NCI-H82 treated with DMSO at 0.1 percent for 48 hours (cell line): ENCODE measurements at regions not wholly inside any gene's neighbourhood (a gene's known extent, or its start where the extent isn't known, plus 50 kb on each side); places are given as distances from the start of the nearest gene placed in this dataset.
"Not testable (repeated sequence)": the region's sequence is repeated elsewhere in the genome, so short reads cannot be mapped to it uniquely, and the experiment has no call there.

Source experiments
- DNase-seq: peaks from one replicate; lab custom pipeline; 2025; ENCODE audit not compliant: unreplicated experiment; lab: John Stamatoyannopoulos, UW

DNA sequence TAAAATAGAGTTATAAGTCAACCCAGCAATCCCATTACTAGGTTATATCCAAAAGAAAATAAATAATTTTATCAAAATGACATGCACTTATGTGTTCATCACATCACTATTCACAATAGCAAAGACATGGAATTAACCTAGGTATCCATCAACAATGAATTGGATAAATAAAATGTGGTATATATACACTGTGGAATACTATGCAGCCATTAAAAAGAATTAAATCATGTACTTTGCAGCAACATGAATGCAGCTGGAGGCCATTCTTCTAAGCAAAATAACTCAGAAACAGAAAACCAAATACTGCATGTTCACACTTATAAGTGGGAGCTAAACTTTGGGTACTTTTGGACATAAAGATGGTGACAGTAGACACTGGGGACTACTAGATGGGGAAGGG is 626.0 kb downstream of the ADCYAP1 start:
- no peak for DNase-seq

DNA sequence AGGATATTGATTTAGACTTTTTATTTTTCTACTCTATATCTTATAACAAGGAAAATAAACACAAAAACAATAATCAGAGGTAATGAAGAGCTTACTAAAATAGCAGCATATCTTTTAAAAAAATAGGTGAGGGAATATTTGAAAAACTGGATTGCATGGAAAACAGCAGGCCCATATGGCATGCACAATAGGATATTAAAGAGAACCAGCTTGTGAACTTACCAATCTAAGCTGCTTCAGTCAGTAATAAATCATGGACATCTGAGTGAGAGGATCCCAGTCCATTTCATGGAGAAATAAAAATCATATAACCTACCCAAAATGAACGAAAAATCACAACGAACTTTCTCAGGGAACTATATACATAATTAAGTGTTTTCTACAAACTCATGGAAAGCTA is 634.6 kb downstream of the ADCYAP1 start:
- DNase-seq = no peak

DNA sequence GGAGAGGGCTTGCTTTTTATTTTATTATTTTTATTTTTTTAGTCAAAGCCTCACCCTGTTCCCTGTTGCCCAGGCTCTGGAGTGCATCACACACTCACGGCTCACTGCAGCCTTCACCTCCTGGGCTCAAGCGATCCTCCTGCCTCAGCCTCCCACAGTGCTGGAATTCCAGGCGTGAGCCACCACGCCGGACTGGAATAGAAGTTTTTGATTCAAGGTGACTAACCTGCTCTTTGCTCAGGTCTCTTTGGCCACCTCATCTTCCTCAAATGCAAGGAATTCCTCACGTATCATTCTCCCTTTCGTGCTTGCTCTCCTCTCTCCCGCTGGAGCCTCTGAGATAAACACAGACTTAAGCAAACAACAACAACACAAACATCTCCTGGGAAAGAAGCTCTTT is 636.8 kb downstream of the ADCYAP1 start:
- DNase-seq = no peak

DNA sequence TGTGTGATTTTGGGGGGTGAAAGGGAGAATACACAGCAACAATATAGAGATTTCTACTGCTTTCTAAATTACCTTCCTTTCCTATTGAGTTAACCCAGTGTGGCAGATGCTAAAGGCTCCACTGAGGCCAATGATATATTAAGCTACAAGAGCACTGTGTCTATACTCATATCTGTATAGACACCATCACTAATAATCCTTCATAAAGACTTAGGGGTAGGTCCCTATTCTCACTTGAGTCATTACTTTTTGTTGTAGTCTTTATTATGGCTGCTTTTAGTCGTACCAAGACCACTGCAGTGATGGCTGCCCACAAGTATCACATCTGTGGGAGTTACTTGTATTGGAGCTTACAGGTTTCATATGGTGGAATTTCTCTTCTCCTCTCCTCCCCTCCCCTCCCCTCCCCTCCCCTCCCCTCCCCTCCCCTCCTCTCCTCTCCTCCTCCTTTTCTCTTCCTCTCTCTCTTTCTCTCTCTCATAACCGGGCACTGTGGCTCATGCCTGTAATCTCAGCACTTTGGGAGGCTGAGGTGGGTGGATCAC is 637.6 kb downstream of the ADCYAP1 start:
- DNase-seq = no peak

DNA sequence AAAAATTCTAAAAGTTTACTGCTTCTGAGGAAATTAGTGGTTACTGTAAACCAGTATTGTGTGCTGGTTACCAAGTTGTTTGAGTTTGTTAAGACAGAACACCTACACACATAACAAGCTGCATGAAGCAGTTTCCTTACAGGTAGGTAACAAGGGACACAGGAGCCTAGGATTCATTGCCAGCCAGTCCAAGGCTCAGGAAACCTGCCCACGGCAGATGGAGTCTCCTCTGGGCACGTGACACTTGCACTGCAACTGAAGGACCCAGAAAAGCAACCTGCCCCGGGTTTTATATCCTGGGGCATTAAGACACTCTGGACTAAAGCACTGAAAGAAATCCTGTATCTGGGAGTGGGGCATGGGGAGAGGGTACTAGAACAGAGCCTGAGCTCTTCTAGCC is 639.3 kb downstream of the ADCYAP1 start:
- DNase-seq = no peak

DNA sequence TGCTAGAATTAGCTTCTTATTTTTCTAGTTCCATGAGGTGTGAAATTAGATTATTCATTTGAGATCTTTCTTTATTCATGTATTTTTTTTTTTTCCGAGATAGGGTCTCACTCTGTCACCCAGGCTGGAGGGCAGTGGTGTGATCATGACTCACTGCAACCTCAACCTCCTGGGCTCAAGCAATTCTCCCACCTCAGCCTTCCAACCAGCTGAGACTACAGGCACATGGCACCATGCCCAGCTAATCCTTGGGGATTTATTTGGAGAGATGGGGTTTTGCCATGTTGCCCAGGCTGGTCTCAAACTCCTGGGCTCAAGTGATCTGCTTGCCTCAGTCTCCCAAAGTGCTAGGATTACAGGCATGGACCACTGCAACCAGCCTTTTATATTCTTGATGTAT is 653.0 kb downstream of the ADCYAP1 start:
- DNase-seq = not testable (repeated sequence)

DNA sequence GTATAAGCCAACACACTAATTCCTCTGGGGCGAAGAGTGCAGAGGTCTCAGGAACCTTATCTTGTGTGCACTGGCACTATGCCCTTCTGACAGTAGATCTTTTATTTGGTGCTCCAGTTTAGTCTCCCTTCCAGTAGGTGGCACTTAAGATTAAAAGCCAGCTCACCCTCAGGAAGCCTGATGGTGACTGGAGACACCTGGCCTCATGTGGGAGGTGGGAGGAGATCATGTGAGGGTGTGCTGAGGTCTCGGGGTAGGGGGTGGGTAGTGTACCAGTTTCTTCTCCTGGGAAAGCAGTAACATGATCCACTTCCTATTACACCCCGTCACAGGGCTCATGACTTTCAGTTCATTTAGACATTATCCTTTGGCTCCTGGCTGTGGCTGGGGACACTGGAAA is 654.9 kb downstream of the ADCYAP1 start:
- no peak for DNase-seq

DNA sequence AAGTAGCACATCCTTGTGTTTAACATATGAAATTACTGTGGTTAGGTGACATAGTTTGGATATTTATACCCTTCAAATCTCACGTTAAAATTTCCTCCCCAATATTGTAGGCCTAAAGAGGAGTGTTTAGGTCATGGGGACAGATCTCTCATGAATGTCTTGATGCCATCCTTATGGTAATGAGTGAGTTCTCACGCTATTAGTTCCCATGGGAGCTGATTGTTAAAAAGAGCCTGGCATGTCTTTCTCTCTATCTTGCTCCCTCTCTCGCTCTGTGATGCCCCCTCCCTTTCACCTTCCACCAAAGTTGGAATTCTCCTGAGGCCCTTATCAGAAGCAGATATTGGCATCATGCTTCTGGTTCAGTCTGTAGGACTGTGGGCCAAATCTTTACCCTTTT is 660.1 kb downstream of the ADCYAP1 start:
- DNase-seq = no peak

DNA sequence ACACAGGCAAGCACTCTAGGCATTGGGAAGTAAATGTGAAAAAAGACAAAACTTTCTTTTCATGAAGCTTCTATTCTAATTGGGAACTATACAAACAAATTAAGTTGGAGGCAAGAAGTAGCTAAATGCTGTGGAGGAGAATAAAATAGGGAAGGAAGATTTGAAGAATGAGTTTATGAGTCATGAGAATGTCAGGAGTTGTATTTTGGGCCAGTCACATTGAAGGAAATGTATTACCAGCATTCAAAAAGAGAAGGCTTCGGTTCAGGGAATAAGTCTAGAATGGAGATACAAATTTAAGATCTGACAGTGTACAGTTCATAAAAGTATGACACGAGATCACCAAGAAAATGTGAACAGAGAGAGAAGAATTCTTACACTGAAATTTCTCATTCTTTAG is 666.5 kb downstream of the ADCYAP1 start:
- no peak for DNase-seq

DNA sequence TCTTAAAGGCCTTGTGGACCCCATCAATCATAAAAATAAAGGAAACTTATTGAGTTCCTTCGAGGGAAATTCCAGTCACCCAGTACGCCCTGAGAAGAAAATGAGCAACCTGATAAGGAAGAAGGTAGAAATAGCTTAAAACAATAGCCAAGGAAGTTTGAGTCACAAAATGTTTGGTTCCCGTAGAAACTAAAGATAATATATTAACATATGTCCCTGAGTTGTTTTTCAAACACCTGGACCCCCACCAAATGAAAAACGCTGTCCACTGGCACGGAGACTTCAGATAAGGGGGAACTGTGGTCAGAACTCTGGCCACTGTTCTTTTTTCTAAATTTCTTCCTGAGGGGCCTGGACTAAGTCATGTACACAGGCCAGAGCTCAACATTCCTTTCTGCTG is 669.1 kb downstream of the ADCYAP1 start:
- no peak for DNase-seq

DNA sequence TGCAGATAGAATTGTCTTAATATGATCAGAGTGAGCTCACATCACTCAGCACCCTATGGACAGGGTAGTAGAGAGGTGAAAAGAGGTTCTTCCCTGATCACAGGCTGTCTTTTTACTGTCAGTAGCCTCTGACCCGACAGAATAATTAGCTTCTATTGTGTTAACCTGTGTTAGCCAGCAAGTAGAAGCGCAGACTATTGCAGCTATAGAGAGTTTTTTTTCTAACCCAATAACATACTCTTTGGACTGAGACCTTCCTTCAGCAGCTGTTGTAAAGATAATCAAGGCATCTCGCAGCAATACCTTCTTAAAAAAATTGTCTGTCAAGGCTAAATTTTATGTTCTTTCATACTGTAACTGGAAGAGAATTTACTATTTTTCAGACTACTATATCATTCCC is 670.4 kb downstream of the ADCYAP1 start:
- DNase-seq = no peak

DNA sequence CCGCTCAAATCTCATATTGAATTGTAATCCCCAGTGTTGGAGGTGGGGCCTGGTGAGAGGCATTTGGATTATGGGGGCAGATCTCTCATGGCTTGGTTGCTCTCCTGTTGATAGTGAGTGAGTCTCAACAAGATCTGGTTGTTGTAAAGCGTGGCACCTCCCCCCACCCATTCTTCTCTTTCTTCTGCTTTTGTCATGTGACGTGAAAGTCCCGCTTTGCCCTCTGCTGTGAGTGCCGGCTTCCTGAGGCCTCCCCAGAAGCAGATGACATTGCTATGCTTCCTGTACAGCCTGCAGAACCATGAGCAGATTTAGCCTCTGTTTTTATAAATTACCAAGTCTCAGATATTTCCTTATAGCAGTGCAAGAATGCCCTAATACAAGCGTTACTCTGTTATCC is 673.8 kb downstream of the ADCYAP1 start:
- DNase-seq = no peak

DNA sequence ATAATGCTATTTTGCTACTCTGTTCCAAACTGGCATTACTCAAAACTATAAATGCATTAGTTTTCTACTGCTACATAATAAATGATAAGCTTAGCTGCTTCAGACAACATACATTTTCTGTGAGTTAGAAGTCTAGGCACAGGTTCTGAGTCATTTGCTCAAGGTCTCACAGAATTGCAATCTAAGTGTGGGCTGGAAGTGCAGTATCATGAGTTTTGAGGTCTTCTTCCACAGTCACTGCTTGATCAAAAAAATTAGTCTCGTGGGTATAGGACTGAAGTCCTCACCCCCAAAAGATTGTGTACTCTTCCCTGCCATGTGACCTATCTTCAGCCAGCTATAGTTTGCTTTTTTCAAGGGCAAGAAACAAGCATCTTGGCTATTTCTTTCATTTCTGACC is 676.9 kb downstream of the ADCYAP1 start:
- no peak for DNase-seq

DNA sequence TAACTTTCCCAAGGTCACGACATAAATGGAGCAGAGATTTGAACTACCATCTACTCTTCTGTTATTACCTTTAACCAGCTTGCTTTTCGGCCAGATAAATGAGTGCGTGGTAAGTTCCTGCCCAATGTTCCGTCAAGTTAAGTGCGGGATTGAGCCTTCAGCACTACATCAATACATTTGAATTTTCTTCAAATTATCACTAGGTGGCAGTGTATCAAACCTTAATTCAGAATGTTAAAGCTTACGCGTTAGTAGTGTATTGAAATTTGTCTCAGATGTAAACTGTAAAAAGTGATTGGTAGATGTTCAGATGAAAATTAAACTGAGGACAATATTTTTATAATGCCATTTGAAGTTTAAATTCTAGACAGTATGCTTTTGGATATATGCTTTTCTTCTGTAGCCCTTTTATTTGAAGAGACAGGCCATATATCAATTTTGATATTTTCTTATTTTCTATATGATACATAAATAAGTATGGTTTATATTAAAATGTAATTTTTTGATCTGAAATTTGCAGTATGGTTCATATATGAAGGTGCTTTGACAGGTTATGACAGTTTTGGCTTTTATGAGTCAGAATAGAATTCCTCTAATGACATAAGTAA is 681.3 kb downstream of the ADCYAP1 start:
- DNase-seq = peak; percentile 67

DNA sequence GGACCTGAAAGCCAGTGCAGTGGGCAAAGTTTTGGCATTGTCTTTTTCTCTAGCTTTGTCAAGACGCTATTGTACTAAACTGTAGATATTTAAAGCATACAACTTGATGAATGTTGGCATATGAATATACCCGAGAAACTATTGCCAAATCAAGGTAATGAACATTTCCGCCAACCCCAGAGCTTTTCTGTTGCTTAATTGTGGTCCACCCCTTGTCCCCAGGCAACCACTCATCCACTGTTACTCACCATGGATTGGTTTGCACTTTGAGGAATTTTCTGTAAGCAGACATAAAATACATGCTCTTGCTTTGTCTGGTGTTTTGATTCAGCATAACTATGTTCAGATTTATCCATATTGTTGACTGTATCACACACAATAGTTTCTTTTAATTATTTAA is 688.4 kb downstream of the ADCYAP1 start:
- DNase-seq = no peak

DNA sequence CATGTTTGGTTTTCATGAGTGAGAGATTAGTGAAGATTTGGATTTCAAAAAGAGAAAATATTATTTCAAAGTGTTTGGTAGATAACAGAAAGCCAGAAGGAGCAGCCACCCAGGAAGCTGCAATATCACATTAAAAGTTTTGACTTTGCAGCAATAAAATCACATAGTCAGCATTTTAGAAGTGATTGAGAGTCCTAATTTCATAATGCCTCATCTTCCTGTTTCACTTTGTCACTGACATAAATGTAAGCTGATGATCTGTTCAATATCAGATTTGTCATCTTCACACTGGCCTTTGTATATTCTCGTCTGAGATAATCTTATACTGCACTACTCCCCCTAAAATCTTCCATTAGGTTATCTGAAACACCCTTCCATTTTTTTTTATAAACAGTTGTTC is 690.5 kb downstream of the ADCYAP1 start:
- no peak for DNase-seq

DNA sequence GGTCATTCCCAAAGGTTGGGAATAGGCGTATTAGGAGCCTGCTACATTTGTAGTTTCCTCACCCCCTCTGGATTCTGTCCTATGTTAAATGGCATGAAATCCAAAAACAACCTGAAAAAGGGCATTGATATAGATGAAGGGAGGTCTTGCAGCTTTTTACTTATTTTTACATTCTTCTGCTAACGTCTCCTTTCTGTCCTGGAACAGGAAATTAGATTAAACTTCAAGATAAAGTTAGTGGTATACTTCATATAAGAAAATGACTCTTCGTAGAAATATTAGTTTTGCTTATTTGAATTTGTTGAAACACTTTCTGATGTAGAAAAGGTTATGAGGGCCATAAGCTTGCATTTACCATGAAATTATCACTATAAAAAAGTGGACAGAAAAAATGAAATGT is 694.5 kb downstream of the ADCYAP1 start:
- no peak for DNase-seq

DNA sequence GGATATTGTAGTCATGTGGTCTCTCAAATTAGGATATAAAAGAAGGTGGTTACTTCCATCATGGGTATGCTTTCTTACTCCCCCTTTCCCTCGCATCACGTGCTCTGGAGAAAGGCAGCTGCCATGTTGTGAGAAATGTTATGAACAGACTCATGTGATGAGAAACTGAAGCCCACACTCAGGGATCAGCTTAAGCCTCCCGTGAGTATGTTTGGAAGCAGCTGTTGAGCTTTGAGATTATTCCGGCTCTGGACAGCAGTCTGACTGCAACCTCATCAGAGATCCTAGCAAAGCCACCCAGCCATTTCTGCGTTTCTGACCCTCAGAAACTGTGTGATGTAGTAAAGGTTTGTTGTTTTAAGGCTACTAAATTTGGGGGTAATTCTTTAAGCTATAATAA is 700.1 kb downstream of the ADCYAP1 start:
- DNase-seq = peak; percentile 90

DNA sequence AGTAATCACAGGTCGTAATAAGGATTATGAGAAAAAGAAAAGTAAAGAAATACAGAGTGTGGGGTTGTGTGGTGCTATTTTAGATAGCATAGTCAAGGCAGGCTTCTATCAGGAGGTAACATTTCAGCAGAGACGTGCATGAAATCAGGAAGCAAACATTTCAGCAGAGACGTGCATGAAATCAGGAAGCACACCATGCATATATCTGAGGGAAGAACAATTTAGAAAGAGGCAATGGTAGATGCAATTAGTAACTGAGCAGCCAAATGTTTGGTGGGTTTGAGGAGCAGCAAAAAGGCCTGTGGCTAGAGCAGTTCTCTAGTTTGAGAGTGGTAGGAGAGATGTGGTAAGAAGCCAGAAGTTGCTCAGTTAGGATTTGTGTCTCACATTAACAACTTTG is 713.7 kb downstream of the ADCYAP1 start:
- DNase-seq = no peak

DNA sequence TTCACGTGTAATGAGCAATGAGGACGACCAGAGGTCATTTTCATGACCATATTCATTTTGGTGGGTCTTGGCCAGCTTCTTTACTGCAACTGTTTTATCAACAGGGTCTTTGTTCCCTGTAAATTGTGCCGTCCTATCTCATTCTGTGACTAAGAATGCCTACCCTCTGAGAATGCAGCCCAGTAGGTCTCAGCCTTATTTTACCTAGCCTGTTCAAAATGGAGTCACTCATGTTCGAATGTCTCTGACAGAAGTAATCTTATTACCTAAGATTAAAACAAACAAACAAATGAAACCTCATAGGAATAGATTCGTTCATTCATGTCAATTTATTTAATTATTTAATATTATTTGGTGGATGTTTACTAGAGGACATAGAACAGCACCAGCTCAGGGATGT is 714.8 kb downstream of the ADCYAP1 start:
- DNase-seq = no peak

DNA sequence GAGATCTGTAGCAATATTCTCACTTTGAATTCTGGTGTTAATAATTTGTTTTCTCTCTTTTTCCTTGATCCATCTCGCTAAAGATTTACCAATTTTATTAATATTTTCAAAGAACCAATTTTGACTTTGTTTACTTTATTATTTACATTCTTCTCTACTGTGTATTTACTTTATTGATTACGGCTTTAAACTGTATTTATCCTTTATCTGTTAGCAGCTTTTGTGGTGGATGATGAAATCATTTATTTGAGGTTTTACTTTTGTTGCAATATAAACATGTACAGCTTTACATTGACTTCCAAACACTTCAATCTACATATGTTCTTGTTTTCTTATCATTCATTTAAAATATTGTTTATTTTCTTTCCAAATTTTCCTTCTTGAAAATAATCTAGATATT is 719.9 kb downstream of the ADCYAP1 start:
- DNase-seq = no peak

DNA sequence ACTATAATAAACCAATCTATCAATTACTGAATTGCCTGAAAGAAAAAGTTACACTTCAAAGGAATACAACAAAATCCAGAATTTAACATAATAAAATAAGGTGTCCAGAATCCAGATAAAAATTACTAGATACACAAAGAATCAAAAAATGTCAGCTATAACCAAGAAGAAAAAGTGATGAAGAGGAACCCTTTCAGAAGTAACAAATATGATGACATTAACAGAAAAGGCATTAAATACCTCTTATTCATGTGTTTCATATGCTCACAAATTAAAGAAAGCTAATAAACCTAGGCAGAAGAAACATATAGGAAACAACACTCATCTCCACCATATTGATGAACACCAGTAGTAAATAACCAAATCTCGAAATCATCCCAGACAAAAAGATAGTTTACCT is 722.8 kb downstream of the ADCYAP1 start:
- no peak for DNase-seq

DNA sequence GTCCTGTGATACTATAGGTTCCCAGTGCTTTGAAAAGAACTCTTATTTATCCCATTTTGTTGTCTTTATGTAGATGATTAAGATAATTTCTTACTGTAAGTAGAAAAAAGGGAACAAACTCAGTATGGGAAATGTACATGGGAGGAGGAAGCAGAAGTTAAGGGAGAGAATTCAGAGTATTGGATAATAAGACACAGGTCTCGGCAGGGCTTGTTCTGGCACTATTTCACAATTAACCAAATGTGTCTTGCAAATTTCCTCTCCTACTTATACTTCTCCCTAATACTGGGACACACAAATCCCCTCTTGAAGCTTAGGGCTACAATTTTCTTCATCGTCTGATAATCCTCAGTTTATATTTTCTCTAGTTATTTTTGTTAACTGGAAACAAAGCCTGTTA is 744.0 kb downstream of the ADCYAP1 start:
- no peak for DNase-seq

DNA sequence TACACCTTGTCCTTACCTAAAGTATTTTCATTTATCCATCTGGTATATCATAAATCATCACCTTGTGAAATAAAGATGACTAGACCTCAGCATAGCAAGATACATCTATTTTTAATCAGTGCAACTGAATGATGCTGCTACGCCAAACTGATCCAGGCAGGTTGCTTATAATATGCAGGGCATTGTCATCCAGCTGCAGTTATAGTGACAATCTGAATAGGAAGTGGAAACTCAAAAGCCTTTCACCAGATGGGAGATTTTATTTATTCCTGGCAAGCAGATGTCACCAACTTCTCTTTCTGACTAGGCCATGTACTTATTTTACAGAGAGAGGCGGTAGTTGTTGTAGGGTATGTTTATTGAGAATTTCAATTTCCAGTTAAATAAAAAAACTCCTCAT is 747.3 kb downstream of the ADCYAP1 start:
- no peak for DNase-seq
